GM12892 (cell line): ENCODE measurements at regions not wholly inside any gene's neighbourhood (a gene's known extent, or its start where the extent isn't known, plus 50 kb on each side); places are given as distances from the start of the nearest gene placed in this dataset.

Experiments
- POLR2AphosphoS5 ChIP-seq: IDR thresholded peaks from 2 replicates; pipeline ENCODE4 v1.6.1; 2011; ENCODE audit warnings: low read depth, low read length, control low read depth
- TAF1 ChIP-seq: IDR thresholded peaks from 2 replicates; pipeline ENCODE4 v1.6.1; 2011; ENCODE audit warnings: low read depth, mild to moderate bottlenecking, control low read depth, low read length, borderline replicate concordance

DNA sequence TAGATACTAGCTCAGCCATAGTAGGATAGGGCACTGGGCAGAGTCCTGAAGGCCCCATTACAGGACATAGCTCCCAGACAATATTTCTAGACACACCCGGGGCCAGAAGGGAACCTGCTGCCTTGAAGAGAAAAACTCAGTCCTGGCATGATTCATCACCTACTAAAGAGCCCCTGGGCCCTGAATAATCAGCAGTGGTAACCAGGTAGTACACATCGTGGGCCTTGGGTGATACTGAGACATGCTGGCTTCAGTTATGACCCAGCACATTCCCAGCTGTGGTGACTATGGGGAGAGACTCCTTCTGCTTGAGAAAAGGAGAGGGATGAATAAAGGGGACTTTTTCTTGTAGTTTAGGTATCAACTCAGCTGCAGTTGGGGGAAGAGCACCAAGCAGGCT lies 104.3 kb upstream of the STK26 start:
- no peak for TF ChIP-seq TAF1
- TF ChIP-seq POLR2AphosphoS5: no peak
